GM12878 (cell line): ENCODE measurements at regions not wholly inside any gene's neighbourhood (a gene's known extent, or its start where the extent isn't known, plus 50 kb on each side); places are given as distances from the start of the nearest gene placed in this dataset.

Experiments
- ATAC-seq: fragments of 200-7000 bp; cut with Tn5 transposase; 3 replicates; pipeline ENCODE4 v1.9.1; 2020; ENCODE audit warnings: mild to moderate bottlenecking, moderate library complexity
- BruUV-seq: library from RNA; stranded (reverse); fragments of 400-500 nt; replicated peaks from 2 replicates; lab custom pipeline; 2021; lab: Mats Ljungman, UMichigan
- CTCF ChIA-PET: fragments of 300-600 bp; sonication (Branson Sonifier 250); formaldehyde crosslinking; extraction: SDS; loops from one replicate; lab custom pipeline; 2021; ENCODE audit warnings: inconsistent platforms; lab: Yijun Ruan, JAX
- POLR2A ChIA-PET: fragments of 350-600 bp; formaldehyde crosslinking; extraction: SDS; loops from one replicate; lab custom pipeline; 2021; ENCODE audit warnings: inconsistent platforms; lab: Charles Lee
- RAD21 ChIA-PET: fragments of 300-600 bp; sonication (Branson Sonifier 250); formaldehyde crosslinking; loops from one replicate; lab custom pipeline; 2023; ENCODE audit warnings: antibody characterized with exemption; ENCODE audit not compliant: unreplicated experiment; lab: Charles Lee
- SMC1A ChIA-PET: fragments of 300-600 bp; sonication (Branson Sonifier 250); formaldehyde crosslinking; loops from one replicate; lab custom pipeline; 2023; ENCODE audit not compliant: unreplicated experiment, uncharacterized antibody; lab: Charles Lee
- DNase-seq: peaks from one replicate; pipeline ENCODE4 v3.0.0-alpha.2; 2011; ENCODE audit warnings: low read depth, low spot score
- FAIRE-seq: peaks from 3 replicates; lab custom pipeline; 2011; peaks lifted over from hg19 to GRCh38; lab: Jason Lieb, UNC
- H2AFZ ChIP-seq: 2 replicates; pipeline ENCODE4 v1.6.0; 2011; ENCODE audit warnings: low read depth, low read length, control low read depth; ENCODE audit not compliant: control insufficient read depth
- H3K27ac ChIP-seq: 2 replicates; pipeline ENCODE4 v1.5.1; 2011; ENCODE audit warnings: control low read depth; ENCODE audit not compliant: control insufficient read depth, insufficient read depth
- H3K27me3 ChIP-seq, 2 experiments: replicated peaks in 1 of 2; 2 replicates each; pipeline versions ENCODE4 v1.6.0 to v1.6.1; 2011; ENCODE audit warnings: low read length in 1 of 2; ENCODE audit not compliant: control insufficient read depth in 2 of 2, insufficient read depth in 2 of 2
- H3K36me3 ChIP-seq, 2 experiments: 2 replicates each; pipeline ENCODE4 v1.5.1; 2011; ENCODE audit warnings: low read length in 1 of 2; ENCODE audit not compliant: control insufficient read depth in 2 of 2, insufficient read depth in 2 of 2
- H3K4me1 ChIP-seq: 2 replicates; pipeline ENCODE4 v1.6.1; 2011; ENCODE audit warnings: mild to moderate bottlenecking, low read length, moderate library complexity, mixed read lengths; ENCODE audit not compliant: control insufficient read depth, insufficient read depth
- H3K4me2 ChIP-seq: 2 replicates; pipeline ENCODE4 v1.6.0; 2011; ENCODE audit warnings: control low read depth; ENCODE audit not compliant: control insufficient read depth, insufficient read depth
- H3K4me3 ChIP-seq: fragments of 200-600 bp; sonication (generic); 2 replicates; pipeline ENCODE4 v1.5.1; 2016
- H3K79me2 ChIP-seq: 2 replicates; pipeline ENCODE4 v1.6.0; 2011; ENCODE audit warnings: low read length; ENCODE audit not compliant: control insufficient read depth, insufficient read depth
- H3K9ac ChIP-seq: 2 replicates; pipeline ENCODE4 v1.8.0; 2011; ENCODE audit warnings: low read length, control low read depth, mixed read lengths; ENCODE audit not compliant: control insufficient read depth, insufficient read depth
- H3K9me3 ChIP-seq: replicated peaks from 3 replicates; pipeline ENCODE4 v1.5.1; 2011; ENCODE audit warnings: mild to moderate bottlenecking, low read length; ENCODE audit not compliant: control insufficient read depth, insufficient read depth
- H4K20me1 ChIP-seq: 2 replicates; pipeline ENCODE4 v1.6.0; 2011; ENCODE audit not compliant: control insufficient read depth, insufficient read depth
- BCLAF1 ChIP-seq: fragments of 450-650 bp; IDR thresholded peaks from 2 replicates; pipeline ENCODE4 v1.6.1; 2017; ENCODE audit warnings: antibody characterized with exemption, mild to moderate bottlenecking, moderate library complexity
- CHD1 ChIP-seq: IDR thresholded peaks from 2 replicates; pipeline ENCODE4 v1.6.1; 2012; ENCODE audit warnings: low read depth, low read length, improper control_type of control experiment
- ESRRA ChIP-seq: IDR thresholded peaks from 2 replicates; pipeline ENCODE4 v1.6.1; 2012; ENCODE audit warnings: mild to moderate bottlenecking, low read length, improper control_type of control experiment
- LARP7 ChIP-seq: fragments of 450-650 bp; IDR thresholded peaks from 2 replicates; pipeline ENCODE4 v1.6.1; 2017; ENCODE audit warnings: mild to moderate bottlenecking
- POLR2AphosphoS5 ChIP-seq: IDR thresholded peaks from 2 replicates; pipeline ENCODE4 v1.6.1; 2011; ENCODE audit warnings: mild to moderate bottlenecking, low read length, inconsistent platforms
- RAD51 ChIP-seq: fragments of 450-650 bp; IDR thresholded peaks from 2 replicates; pipeline ENCODE4 v1.6.1; 2016; ENCODE audit warnings: moderate library complexity, mild to moderate bottlenecking, inconsistent platforms
- TCF3 ChIP-seq: IDR thresholded peaks from 2 replicates; pipeline ENCODE4 v1.6.1; 2012; ENCODE audit warnings: low read depth, mild to moderate bottlenecking, low read length, borderline replicate concordance; ENCODE audit not compliant: insufficient read depth
- WRNIP1 ChIP-seq: IDR thresholded peaks from 2 replicates; pipeline ENCODE4 v1.6.1; 2011; ENCODE audit warnings: low read depth, low read length, improper control_type of control experiment, borderline replicate concordance
- ZBTB33 ChIP-seq: fragments of 450-650 bp; IDR thresholded peaks from 2 replicates; pipeline ENCODE4 v1.6.1; 2017; ENCODE audit warnings: mild to moderate bottlenecking
- WGBS: methylation state at CpG from one replicate; pipeline ENCODE4 v1.1.6; 2016; ENCODE audit warnings: low lambda C conversion rate; ENCODE audit not compliant: insufficient replicate concordance, insufficient coverage; ENCODE audit errors: missing lambda C conversion rate; 5-methylcytosine and 5-hydroxymethylcytosine counted together
- in situ Hi-C: fragments of 300-500 bp; cut with MboI; formaldehyde crosslinking; loops from 9 replicates; pipeline ENCODE4 v1.14.3; 2018; ENCODE audit warnings: mixed read lengths
- intact Hi-C: fragments of 100-400 bp; cut with micrococcal nuclease; formaldehyde crosslinking; loops from one replicate; pipeline ENCODE4 v1.14.2; 2022; ENCODE audit not compliant: unreplicated experiment

GRCh38 chr10:3542185-3542611 is 242.8 kb downstream of the KLF6 start:
- CTCF ChIA-PET, result interaction anchor here (0.5 kb wide), 1 partner anchor 716 kb away, joined by 3 read pairs; no protein-coding TSS in a partner anchor
- H3K9ac ChIP-seq, result no peak overlapping the region
- POLR2A ChIA-PET, result no interaction called here
- FAIRE-seq, result no peak
- no peaks in the 10 kb centered on the region for H3K79me2 ChIP-seq
- no peaks in the 10 kb centered on the region for H3K9me3 ChIP-seq
- no peaks in the 10 kb centered on the region for H4K20me1 ChIP-seq
- no peak overlapping the region for H3K4me2 ChIP-seq
- SMC1A ChIA-PET, result no interaction called here
- no TSS peak for BruUV-seq
- WGBS, result 54% methylated on average over 5 of the region's 5 CpGs
- intact Hi-C loops, result no loop called here
- H3K36me3 ChIP-seq, result no peaks in the 10 kb centered on the region
- H3K4me1 ChIP-seq, result no peaks in the 10 kb centered on the region; the same call in 1 of the 2 replicates
- no peak overlapping the region for H2AFZ ChIP-seq
- no peak overlapping the region for H3K27ac ChIP-seq
- TF ChIP-seq ZBTB33 (no peak), LARP7 (no peak), POLR2AphosphoS5 (no peak), ESRRA (no peak), BCLAF1 (no peak), CHD1 (no peak), WRNIP1 (no peak), TCF3 (no peak), RAD51 (no peak)
- TF ChIP-seq, all 136 proteins: peak for 0
- no peaks in the 10 kb centered on the region; a peak in 1 of 4 replicates for H3K27me3 ChIP-seq
- H3K4me3 ChIP-seq, result no peak overlapping the region
- RAD21 ChIA-PET, result no interaction called here
- in situ Hi-C loops, result no loop called here
- ATAC-seq (no peak), DNase-seq (no peak)
